ENCODE measurements at regions not wholly inside any gene's neighbourhood (a gene's known extent, or its start where the extent isn't known, plus 50 kb on each side); places are given as distances from the start of the nearest gene placed in this dataset.

DNA sequence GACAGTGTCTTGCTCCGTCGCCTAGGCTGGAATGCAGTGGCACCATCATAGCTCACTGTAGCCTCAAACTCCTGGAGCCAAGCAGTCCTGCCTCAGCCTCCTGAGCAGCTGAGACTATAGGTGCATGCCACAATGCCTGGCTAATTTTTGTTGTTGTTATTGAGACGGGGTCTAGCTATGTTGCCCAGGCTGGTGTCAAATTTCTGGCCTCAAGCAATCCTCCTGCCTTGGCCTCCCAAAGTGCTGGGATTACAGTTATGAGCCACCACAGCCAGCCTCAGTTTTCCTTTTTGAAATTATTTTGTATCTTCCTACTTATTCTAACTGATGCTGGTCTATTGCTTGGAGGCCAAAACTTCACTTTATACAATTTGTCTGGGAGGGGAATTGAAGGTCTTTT, 436.1 kb downstream of the UTRN start:
- TF ChIP-seq, protein P1, sequence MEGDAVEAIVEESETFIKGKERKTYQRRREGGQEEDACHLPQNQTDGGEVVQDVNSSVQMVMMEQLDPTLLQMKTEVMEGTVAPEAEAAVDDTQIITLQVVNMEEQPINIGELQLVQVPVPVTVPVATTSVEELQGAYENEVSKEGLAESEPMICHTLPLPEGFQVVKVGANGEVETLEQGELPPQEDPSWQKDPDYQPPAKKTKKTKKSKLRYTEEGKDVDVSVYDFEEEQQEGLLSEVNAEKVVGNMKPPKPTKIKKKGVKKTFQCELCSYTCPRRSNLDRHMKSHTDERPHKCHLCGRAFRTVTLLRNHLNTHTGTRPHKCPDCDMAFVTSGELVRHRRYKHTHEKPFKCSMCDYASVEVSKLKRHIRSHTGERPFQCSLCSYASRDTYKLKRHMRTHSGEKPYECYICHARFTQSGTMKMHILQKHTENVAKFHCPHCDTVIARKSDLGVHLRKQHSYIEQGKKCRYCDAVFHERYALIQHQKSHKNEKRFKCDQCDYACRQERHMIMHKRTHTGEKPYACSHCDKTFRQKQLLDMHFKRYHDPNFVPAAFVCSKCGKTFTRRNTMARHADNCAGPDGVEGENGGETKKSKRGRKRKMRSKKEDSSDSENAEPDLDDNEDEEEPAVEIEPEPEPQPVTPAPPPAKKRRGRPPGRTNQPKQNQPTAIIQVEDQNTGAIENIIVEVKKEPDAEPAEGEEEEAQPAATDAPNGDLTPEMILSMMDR (conservative IDR thresholded peaks at IDR 0.05), result no peak

DNA sequence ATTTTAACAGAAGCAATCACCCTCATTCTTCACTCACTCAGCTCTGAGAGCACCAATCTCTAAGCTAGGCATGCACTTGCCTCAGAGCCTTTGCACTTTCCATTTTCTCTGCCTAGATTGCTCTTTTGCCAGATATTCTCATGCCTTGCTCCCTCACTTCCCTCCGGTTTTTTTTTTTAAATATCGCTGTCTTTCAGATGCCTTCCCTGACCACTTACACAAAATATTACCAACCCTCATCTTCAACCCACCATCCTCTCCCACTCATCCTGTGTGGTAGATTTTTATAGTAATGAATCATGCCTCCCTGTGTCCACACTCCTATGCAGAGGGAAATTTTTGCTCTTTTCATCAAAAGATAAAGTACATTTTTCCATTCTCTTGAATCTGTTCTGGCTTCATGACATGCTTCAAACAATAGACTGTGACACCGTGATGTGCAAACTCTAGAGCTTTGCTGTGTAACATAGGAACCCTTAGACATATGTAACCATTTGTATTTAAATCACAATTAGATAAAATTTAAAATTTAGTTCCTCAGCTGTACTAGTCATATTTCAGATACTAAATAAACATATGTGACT, 437.1 kb downstream of the UTRN start:
- TF ChIP-seq, protein P1 (conservative IDR thresholded peaks at IDR 0.05), result no peak
- no peak overlapping the region for H3K27ac ChIP-seq

More for the DNA sequence above, 436.1 kb downstream of the UTRN start:
- H3K27ac ChIP-seq, result no peak overlapping the region

DNA sequence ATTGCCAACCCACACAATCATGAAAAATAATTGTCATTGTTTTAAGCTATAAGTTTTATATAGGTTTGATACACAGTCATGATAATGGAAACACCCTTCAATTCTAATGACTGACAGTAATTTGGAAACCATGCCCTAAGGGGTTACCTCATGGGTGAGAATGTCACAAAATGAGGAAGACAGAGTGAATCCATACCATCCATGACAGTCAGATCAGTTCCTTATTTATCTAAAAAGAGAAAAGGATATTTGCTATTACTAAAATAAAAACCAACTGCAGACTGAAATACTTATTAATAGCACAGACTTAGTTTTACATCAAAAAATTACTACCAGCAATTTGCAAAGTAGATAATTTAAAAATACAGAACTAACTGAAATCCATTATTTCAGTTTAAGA, 437.8 kb downstream of the UTRN start:
- no peak overlapping the region for H3K27ac ChIP-seq
- TF ChIP-seq, protein P1 (conservative IDR thresholded peaks at IDR 0.05), result no peak

DNA sequence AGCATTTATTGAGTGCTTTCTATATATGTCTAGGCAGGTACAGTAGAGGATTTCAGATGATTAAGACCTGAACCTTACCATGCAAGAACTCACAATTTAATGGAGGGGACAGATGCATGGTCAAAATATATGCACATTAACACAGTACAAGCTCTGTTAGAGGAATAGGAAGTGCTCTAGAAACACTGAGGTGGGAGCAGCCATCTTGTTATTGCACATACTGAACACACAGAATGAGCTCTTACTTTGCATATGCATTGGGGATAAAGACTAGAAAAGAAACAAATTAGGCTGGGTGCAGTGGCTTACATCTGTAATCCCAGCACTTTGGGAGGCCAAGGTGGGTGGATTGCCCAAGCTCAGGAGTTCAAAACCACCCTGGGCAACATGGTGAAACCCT, 438.3 kb downstream of the UTRN start:
- TF ChIP-seq, protein P1 (conservative IDR thresholded peaks at IDR 0.05), result no peak
- no peak overlapping the region for H3K27ac ChIP-seq

DNA sequence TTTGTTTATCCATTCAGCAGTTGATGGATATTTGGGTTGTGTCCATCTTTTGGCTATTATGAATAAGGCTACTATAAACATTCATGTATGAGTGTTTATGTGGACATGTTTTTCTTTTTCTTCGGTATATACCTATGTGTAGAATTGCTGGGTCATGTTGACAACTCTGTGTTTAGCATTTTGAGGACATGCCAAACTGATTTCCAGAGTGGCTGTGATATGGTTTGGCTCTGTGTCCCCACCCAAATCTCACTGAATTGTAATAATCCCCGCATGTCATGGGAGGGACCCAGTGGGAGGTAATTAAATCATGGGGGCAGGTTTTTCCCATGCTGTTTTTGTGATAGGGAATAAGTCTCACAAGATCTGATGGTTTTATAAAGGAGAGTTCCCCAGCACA, 439.7 kb downstream of the UTRN start:
- TF ChIP-seq, protein P1 (conservative IDR thresholded peaks at IDR 0.05), result no peak

DNA sequence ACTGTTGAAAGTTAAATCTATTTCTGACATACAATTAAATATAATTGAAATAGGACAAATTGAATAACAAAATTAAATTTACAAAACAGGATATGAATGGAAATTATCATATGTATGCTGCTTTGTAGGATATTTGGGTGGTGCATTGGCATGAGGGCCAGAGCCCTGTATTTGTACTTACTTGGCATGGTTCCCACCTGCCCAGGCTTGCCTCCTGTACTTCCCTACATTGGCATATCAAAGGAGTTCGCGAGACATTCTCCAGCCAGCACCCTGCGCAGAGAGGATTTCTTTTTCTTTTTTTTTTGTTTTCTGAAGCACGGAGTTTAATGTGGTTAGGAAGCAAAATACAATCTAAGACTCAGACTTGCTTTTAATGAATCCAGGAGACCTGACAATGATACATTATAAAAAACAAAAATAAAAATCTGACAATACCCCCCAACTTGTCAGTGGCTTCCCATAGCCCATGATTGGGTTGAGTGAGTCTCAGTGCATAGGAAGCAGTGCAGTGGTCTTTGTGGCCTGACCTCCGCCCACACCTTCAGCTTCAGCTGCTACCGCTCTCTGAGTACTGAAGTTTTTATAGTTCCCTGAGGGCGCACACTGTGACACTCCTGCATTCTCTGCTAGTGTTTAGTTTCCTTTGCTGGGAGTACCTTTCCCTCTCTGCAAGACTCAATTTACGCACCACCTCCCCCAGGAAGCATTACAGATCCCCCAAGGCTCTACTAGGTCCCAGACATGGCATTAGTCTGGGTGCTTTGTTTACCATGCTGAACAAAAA, 440.8 kb downstream of the UTRN start:
- H3K27ac ChIP-seq, result no peak overlapping the region
- TF ChIP-seq, protein P1 (conservative IDR thresholded peaks at IDR 0.05), result no peak

More for the DNA sequence above, 439.7 kb downstream of the UTRN start:
- no peak overlapping the region for H3K27ac ChIP-seq

DNA sequence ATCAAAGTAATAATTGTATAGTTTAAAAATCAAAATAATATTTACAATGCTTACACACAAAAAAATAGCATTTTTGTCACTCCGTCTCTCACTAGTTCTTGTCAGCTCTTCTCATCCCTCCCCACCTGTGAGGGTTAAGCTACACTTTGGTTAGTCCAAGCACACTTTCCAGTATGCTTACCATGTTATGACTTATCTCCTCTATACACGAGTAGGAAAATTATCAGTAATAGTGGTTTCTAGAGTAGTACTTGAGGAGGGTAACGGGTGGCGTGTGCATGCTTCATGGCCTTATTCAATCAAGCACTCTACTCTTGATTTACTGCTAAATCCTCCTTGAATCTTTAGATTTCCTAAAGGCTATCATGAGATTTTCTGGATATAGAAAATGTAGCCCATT, 443.7 kb downstream of the UTRN start:
- TF ChIP-seq, protein P1 (conservative IDR thresholded peaks at IDR 0.05), result no peak
- H3K27ac ChIP-seq, result no peak overlapping the region

Measured in VCaP (cell line).